Left ventricle myocardium superior (tissue), 1 donor: ENCODE measurements at regions not wholly inside any gene's neighbourhood (a gene's known extent, or its start where the extent isn't known, plus 50 kb on each side); places are given as distances from the start of the nearest gene placed in this dataset.
"Not testable (repeated sequence)": the region's sequence is repeated elsewhere in the genome, so short reads cannot be mapped to it uniquely, and the experiment has no call there.

Experiments
- ATAC-seq: fragments of 200-7000 bp; cut with Tn5 transposase; one replicate; pipeline ENCODE4 v1.9.1; 2020; ENCODE audit warnings: mild to moderate bottlenecking, moderate library complexity
- DNase-seq: peaks from one replicate; pipeline ENCODE4 v3.0.0-alpha.2; 2020
- intact Hi-C: fragments of 100-400 bp; cut with micrococcal nuclease; formaldehyde crosslinking; loops from one replicate; pipeline ENCODE4 v1.11.0; 2022
- donor health status: DM: no; HTN: yes; CAD: no; lungs with severe emphysema.

DNA sequence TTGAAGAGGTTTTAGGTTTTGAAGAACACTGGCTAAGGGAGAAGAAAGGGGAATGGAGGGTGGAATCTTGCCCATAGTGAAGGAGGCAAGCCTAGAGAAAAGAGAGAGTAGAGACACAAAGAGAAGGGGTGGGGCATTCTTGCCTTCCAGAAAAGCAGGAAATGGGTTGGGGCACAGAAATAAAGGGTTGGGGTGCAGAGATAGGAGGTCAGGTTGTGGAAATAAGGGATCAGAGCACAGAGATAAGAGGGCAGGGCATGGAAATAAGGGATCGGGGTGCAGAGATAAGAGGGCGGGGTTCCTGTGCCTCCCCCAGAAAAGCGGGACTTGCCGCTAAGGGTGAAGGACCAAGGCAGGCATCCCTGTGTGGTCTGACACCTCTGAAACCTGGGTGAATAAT, 69.9 kb downstream of the ALG1L2 start:
- DNase-seq, ATAC-seq, intact Hi-C loops: not testable (repeated sequence)

- DNase-seq, intact Hi-C loops, ATAC-seq: not testable (repeated sequence)
These were observed 71.6 kb downstream of the ALG1L2 start for GRCh38 chr3:130153247-130153646.

DNA sequence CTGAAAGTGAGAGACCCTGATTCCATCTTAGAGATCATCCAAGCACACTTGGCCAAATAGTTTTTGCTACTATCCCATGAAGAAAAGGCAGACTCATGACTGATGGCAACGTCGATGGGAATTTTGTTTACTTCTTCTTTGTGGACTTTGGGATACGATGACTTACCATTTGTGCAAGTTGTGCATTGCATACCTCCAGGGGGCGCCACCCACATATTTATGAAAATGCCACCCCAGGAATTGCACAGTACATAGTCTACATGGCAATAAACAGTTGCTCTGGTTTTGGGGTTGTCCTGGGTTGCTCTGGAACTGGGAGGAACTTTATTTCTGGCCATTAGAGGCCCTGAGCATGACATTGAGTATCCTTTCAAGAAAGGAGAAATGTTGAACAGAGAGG, 73.8 kb downstream of the ALG1L2 start:
- intact Hi-C loops, DNase-seq, ATAC-seq: not testable (repeated sequence)

DNA sequence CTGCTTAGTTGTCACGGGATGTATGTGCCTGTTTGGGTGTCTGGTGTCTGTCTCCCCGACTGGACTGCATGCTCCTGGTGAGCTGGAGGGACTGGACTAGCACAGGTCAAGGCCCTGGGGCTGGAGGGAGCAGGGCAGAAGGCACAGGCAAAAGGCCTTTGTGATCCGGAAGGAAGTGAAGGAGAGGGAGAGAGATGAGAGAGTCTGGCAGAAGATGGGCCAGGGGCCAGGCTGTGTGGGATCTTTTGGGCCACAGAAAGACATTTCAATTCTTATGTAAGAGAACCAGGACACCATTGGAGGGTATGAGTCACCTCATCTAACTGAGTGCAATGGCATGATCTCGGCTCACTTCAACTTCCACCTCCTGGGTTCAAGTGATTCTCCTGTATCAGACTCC, 85.2 kb downstream of the ALG1L2 start:
- DNase-seq, intact Hi-C loops, ATAC-seq: not testable (repeated sequence)

GRCh38 chr3:130175195-130175594, 93.6 kb downstream of the ALG1L2 start:
- intact Hi-C loops, ATAC-seq, DNase-seq: not testable (repeated sequence)

DNA sequence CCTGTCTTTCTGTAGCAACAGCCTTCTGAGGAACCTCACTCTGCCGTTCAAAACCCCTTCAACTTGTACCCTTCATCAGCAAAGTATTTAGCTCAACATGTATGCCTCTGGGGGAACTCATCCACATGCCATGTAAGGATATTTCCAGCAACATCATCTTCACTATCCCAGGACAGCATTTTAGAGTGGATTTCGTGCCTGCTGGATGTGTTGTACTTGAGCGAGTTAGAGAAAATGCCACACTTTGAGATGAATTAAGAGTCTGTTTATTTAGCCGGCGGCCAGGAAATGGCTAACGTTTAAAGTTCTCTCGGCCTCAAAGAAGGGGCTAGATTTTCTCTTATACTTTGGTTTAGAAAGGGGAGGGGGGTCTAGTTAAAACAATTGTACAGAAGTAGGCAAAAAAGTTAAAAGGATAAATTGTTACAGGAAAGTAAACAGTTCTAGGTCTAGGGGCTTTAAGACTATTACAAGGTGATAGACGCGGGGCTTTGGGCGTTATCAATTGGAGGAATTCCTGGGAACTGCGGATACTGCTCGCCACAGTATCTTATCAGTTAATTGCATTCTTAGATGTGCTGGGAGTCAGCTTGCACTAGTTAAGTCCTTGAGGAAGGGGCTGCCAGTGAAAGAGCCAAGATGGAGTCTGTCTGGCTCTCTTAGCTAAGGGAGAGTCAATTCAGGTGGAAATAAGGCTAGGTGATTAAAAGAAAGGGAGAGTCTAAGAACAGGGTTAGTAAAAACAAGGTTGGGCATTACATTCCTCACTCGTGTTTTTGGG, 95.0 kb downstream of the ALG1L2 start:
- DNase-seq, ATAC-seq, intact Hi-C loops: not testable (repeated sequence)

- DNase-seq, intact Hi-C loops, ATAC-seq: not testable (repeated sequence)
These were observed 97.2 kb downstream of the ALG1L2 start for GRCh38 chr3:130178835-130179234.

- DNase-seq, ATAC-seq, intact Hi-C loops: not testable (repeated sequence)
These were observed 97.8 kb downstream of the ALG1L2 start for GRCh38 chr3:130179353-130179970.

DNA sequence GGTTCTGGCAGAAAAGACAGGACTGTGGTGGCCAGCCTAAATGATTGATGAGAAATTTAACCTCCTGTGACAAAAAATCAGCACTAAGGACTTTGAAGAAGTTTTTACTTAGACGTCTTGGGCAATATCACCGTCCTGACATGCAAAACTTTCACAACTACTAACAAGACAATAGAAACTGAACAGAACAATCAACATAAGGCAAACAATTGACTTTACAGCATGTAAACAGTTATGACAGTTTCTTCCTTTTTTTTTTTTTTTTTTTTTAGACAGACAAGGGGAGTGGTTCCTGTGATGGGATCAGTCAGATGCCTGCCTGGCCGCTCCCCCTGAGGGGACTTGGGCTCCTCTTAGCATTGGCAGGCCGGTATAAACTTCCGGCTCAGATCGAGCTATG, 100.8 kb downstream of the ALG1L2 start:
- DNase-seq, ATAC-seq, intact Hi-C loops: not testable (repeated sequence)

GRCh38 chr3:130183689-130184088, 102.1 kb downstream of the ALG1L2 start:
- intact Hi-C loops, ATAC-seq, DNase-seq: not testable (repeated sequence)

- ATAC-seq, intact Hi-C loops, DNase-seq: not testable (repeated sequence)
These were observed 102.8 kb downstream of the ALG1L2 start for GRCh38 chr3:130184152-130185024.

GRCh38 chr3:130201272-130201671, 119.6 kb downstream of the ALG1L2 start:
- DNase-seq, intact Hi-C loops, ATAC-seq: not testable (repeated sequence)

DNA sequence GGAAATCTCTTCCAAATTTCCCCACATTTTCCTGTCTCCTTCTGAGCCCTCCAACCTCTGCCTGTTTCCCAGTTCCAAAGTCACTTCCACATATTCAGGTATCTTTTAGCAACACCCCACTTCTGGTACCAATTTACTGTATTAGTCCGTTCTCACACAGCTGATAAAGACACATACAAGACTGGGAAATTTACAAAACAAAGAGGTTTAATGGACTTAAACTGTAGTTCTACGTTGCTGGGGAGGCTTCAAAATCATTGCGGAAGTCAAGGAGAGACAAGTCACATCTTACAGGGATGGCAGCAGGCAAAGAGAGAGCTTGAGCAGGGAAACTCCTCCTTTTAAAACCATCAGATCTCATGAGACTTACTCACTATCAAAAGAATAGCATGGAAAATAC, 122.0 kb downstream of the ALG1L2 start:
- ATAC-seq, intact Hi-C loops, DNase-seq: not testable (repeated sequence)

- intact Hi-C loops, result no loop called here
- ATAC-seq, result no peak
- no peak for DNase-seq
These were observed 117.9 kb upstream of the COL6A5 start for GRCh38 chr3:130227540-130227939.

DNA sequence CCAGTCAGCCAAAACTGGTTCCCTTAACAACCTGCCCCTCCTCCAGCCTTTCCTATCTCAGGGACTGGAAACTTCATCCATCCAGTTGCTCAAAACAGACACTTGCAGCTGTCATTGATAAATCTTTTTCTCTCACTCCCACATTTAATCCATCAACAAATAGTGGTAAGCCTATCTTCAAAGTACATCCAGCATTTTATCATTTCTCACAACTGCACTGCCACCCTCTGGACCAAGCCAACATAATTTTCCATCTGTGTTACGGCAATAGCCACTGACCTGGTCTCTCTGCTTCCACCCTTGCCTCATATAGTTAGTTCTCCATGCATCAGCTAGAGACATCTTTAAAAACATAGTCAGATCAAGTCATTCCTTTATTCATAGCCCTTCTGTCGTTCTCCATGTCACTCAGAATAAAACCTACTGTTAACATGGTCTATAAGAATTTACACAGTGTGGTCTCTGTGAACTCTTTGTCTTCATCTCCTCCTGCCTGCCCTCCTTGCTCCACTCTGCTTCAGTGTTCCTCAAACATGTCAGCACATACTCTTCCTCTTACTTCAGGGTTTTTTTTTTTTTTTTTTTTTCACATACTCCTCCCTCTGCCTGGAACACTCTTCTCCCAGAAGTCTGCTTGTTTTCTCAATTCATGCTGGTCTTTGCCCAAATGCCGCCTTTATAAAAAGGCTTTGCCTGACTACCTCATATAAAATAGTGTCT, 102.5 kb upstream of the COL6A5 start:
- DNase-seq, result no peak
- ATAC-seq, result no peak
- intact Hi-C loops, result no loop called here

GRCh38 chr3:130243808-130244207, 101.7 kb upstream of the COL6A5 start:
- ATAC-seq (no peak), DNase-seq (no peak)
- intact Hi-C loops, result no loop called here

DNA sequence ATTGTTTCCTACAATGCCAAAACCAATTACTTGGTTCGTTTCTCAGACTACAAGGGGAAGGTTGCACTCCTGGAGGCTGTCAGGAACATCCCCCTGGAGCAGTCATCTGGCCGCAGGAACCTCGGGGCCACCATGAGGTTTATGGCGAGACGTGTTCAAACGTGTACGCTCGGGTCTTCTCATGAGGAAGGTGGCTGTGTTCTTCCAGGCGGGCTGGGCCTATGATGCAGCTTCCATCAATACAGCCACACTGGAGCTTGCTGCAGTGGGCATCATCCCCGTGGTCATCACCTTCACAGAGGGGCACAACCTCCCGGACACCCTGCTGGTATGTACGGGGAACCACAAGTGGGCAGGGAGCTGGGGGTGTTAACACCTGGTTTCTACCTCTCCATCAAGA, 94.5 kb upstream of the COL6A5 start:
- intact Hi-C loops, result no loop called here
- no peak for ATAC-seq
- peak; percentile 23 for DNase-seq

DNA sequence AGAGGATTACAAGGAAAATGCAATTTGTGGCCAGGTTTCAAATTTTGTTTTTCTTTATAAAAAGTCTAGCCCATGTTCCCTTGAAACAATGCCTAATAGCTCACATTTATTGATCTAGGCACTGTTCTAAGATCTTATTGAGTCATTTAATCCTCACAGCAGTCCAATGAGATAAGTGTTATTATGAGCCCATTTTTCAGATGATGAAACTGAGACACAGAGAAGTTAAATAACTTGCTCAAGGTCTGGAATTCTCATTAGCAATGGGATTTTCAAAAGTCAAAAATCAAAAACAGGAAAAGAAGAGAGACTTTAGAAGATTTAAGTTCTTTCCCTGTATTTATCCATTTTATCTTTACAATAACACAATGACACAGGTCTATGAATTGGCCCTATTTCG, 90.0 kb upstream of the COL6A5 start:
- intact Hi-C loops, result no loop called here
- ATAC-seq, result no peak
- no peak for DNase-seq

DNA sequence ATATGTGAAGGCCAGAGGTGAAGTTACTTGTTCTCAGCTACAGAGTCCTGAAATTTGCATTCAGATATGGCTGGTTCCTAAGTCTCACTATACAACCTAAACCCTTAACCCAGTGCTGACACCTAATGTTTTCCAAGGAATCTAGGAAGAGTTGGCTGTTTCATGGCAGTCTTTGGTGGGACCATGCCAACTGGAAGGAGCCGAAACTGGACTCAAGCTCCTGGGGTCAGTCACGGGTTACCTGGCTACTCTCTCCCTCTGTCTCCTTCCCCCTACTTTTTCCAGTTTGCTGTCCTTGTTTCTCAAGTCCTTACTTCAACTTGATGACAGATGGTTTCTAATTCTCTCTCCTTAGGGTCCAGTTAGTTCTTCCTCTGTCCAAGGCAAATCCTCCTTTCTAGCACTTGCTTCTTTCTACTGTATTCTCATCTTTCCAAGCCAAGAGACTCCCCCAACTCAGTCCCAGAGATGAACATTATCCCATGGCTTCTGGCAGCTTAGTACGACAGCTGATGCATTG, 88.6 kb upstream of the COL6A5 start:
- DNase-seq (no peak), ATAC-seq (no peak)
- intact Hi-C loops, result no loop called here
